Endothelial cell of umbilical vein (primary cell): ENCODE measurements at regions not wholly inside any gene's neighbourhood (a gene's known extent, or its start where the extent isn't known, plus 50 kb on each side); places are given as distances from the start of the nearest gene placed in this dataset.

ENCODE experiments used
- BruUV-seq: library from RNA; stranded (reverse); fragments of 400-500 nt; replicated peaks from 2 replicates; lab custom pipeline; 2021; lab: Mats Ljungman, UMichigan
- CTCF ChIA-PET: fragments of 300-600, 350-600 bp; sonication (Branson Sonifier 250); formaldehyde crosslinking; loops from one replicate; lab custom pipeline; 2021; ENCODE audit warnings: antibody characterized with exemption, inconsistent platforms; lab: Charles Lee
- POLR2A ChIA-PET: fragments of 300-600, 350-600 bp; sonication (Branson Sonifier 250); formaldehyde crosslinking; loops from one replicate; lab custom pipeline; 2021; ENCODE audit warnings: antibody characterized with exemption, inconsistent platforms; lab: Charles Lee
- DNase-seq: peaks from one replicate; pipeline ENCODE4 v3.0.0-alpha.2; 2011; ENCODE audit warnings: low read depth, low spot score
- FAIRE-seq: peaks from 2 replicates; lab custom pipeline; 2011; peaks lifted over from hg19 to GRCh38; lab: Jason Lieb, UNC
- H2AFZ ChIP-seq: 2 replicates; pipeline ENCODE4 v1.6.0; 2012; ENCODE audit warnings: low read depth, low read length, control low read depth, inconsistent platforms
- H3K27ac ChIP-seq: 2 replicates; pipeline ENCODE4 v1.5.1; 2011; ENCODE audit warnings: low read depth, mild to moderate bottlenecking, control low read depth, low read length, moderate library complexity; ENCODE audit not compliant: insufficient read depth
- H3K27me3 ChIP-seq, 2 experiments: 2 replicates each; pipeline versions ENCODE4 v1.6.0 to v1.6.1; 2011; ENCODE audit warnings: low read length in 2 of 2, mixed read lengths in 1 of 2; ENCODE audit not compliant: control insufficient read depth in 2 of 2, insufficient read depth in 2 of 2
- H3K36me3 ChIP-seq, 2 experiments: 2 replicates in 1 of 2; 3 replicates in 1 of 2; pipeline ENCODE4 v1.5.1; 2011; ENCODE audit warnings: low read length in 2 of 2, mild to moderate bottlenecking in 1 of 2, moderate library complexity in 1 of 2; ENCODE audit not compliant: control insufficient read depth in 2 of 2, insufficient read depth in 2 of 2; ENCODE audit errors: extremely low read depth in 1 of 2
- H3K4me1 ChIP-seq: 3 replicates; pipeline ENCODE4 v1.5.1; 2011; ENCODE audit warnings: mild to moderate bottlenecking, low read length; ENCODE audit not compliant: control insufficient read depth, insufficient read depth; ENCODE audit errors: extremely low read depth
- H3K4me2 ChIP-seq: 2 replicates; pipeline ENCODE4 v1.6.1; 2011; ENCODE audit warnings: low read length, control low read depth, mixed read lengths; ENCODE audit not compliant: insufficient read depth
- H3K4me3 ChIP-seq, 3 experiments: fragments of 200-600 bp in 1 of 3; sonication (generic), shearing (Covaris generic) in 1 of 3; replicated peaks in 1 of 3; 2 replicates each; pipeline ENCODE4 v1.5.1; 2011 to 2016; ENCODE audit warnings: control low read depth in 3 of 3, low read length in 3 of 3, mild to moderate bottlenecking in 2 of 3, inconsistent platforms in 1 of 3, low read depth in 1 of 3, moderate library complexity in 1 of 3; ENCODE audit not compliant: insufficient read depth in 1 of 3
- H3K79me2 ChIP-seq: 2 replicates; pipeline ENCODE4 v1.6.0; 2012; ENCODE audit warnings: low read length, inconsistent platforms; ENCODE audit not compliant: control insufficient read depth, insufficient read depth
- H3K9ac ChIP-seq: replicated peaks from 2 replicates; pipeline ENCODE3; 2011; ENCODE audit warnings: low read length, control low read depth; ENCODE audit not compliant: insufficient read depth; ENCODE audit errors: extremely low read depth
- H3K9me1 ChIP-seq: replicated peaks from 3 replicates; pipeline ENCODE4 v1.6.0; 2011; ENCODE audit warnings: mild to moderate bottlenecking, low read length; ENCODE audit not compliant: control insufficient read depth, insufficient read depth; ENCODE audit errors: extremely low read depth
- H3K9me3 ChIP-seq: replicated peaks from 2 replicates; pipeline ENCODE4 v1.5.1; 2012; ENCODE audit warnings: low read length, inconsistent platforms; ENCODE audit not compliant: control insufficient read depth, insufficient read depth
- H4K20me1 ChIP-seq: replicated peaks from 2 replicates; pipeline ENCODE3; 2011; ENCODE audit warnings: mild to moderate bottlenecking, low read length; ENCODE audit not compliant: control insufficient read depth, insufficient read depth; ENCODE audit errors: extremely low read depth
- CTCF ChIP-seq, 2 donors: IDR thresholded peaks; 1 replicate in 1 of 2; 2 replicates in 1 of 2; pipeline ENCODE4 v1.5.1; 2011; ENCODE audit warnings: low read length in 2 of 2, mild to moderate bottlenecking in 2 of 2, moderate library complexity in 2 of 2, control low read depth in 1 of 2, inconsistent platforms in 1 of 2, low read depth in 1 of 2; ENCODE audit not compliant: insufficient read depth in 1 of 2; ENCODE audit errors: extremely low read depth in 1 of 2
- EZH2 ChIP-seq: IDR thresholded peaks from 2 replicates; pipeline ENCODE4 v1.6.1; 2012; ENCODE audit warnings: borderline replicate concordance, low read depth, mild to moderate bottlenecking, moderate library complexity, low read length, inconsistent platforms; ENCODE audit not compliant: severe bottlenecking
- FOS ChIP-seq: IDR thresholded peaks from 2 replicates; pipeline ENCODE4 v1.6.1; 2011; ENCODE audit warnings: mild to moderate bottlenecking, low read length, moderate library complexity, borderline replicate concordance; ENCODE audit not compliant: insufficient read depth
- GATA2 ChIP-seq: IDR thresholded peaks from 2 replicates; pipeline ENCODE4 v1.7.0; 2011; ENCODE audit warnings: low read depth, mild to moderate bottlenecking, moderate library complexity, mixed read lengths, low read length; ENCODE audit not compliant: insufficient read length, insufficient read depth
- JUN ChIP-seq: IDR thresholded peaks from 2 replicates; pipeline ENCODE4 v1.6.1; 2011; ENCODE audit warnings: borderline replicate concordance, low read depth; ENCODE audit not compliant: insufficient read length, insufficient read depth
- MAX ChIP-seq: IDR thresholded peaks from 2 replicates; pipeline ENCODE4 v1.6.1; 2011; ENCODE audit not compliant: insufficient read depth, insufficient read length
- MYC ChIP-seq: IDR thresholded peaks from one replicate; pipeline ENCODE4 v1.6.1; 2011; ENCODE audit warnings: mild to moderate bottlenecking, low read depth, low read length
- POLR2A ChIP-seq: IDR thresholded peaks from 2 replicates; pipeline ENCODE4 v1.6.1; 2012; ENCODE audit warnings: low read depth, mild to moderate bottlenecking, control low read depth, low read length
- POLR2AphosphoS5 ChIP-seq: IDR thresholded peaks from 2 replicates; pipeline ENCODE4 v1.6.1; 2012; ENCODE audit warnings: low read depth, mild to moderate bottlenecking, control low read depth, low read length, moderate library complexity; ENCODE audit not compliant: insufficient read depth
- dilution Hi-C: fragments of 300-500 bp; cut with MboI; formaldehyde crosslinking; loops from one replicate; pipeline ENCODE4 v1.15.0; 2019; ENCODE audit warnings: low sequenced_read_pairs; ENCODE audit not compliant: extremely low pct_ligation_motif_present
- intact Hi-C: fragments of 100-400 bp; cut with micrococcal nuclease; formaldehyde crosslinking; loops from one replicate; pipeline ENCODE4 v1.10.0; 2022

GRCh38 chr6:149202100-149202499, 115.4 kb upstream of the TAB2 start:
- Histone ChIP-seq H4K20me1 (no peaks in the 10 kb centered on the region), H2AFZ (no peak overlapping the region), H3K79me2 (no peaks in the 10 kb centered on the region), H3K27me3 (no peaks in the 10 kb centered on the region), H3K4me3 (no peak overlapping the region), H3K9me3 (no peaks in the 10 kb centered on the region), H3K4me2 (no peak overlapping the region), H3K4me1 (no peaks in the 10 kb centered on the region), H3K27ac (no peak overlapping the region), H3K36me3 (no peaks in the 10 kb centered on the region), H3K9me1 (no peaks in the 10 kb centered on the region), H3K9ac (no peak overlapping the region)
- TF ChIP-seq CTCF (IDR thresholded peaks at IDR 0.05; ENCODE audit: extremely low read depth in 1 of 2, insufficient read depth in 1 of 2, low read depth in 1 of 2, low read length in 2 of 2) (no peak), JUN (no peak), FOS (no peak)
- no TSS peak for BruUV-seq
- CTCF ChIA-PET, result interaction anchor here (1.0 kb wide), 1 partner anchor 13 kb away, joined by 6 read pairs; no protein-coding TSS in a partner anchor
- no peak for DNase-seq
- dilution Hi-C loops, result no loop called here
- POLR2A ChIA-PET, result no interaction called here
- FAIRE-seq, result no peak
- intact Hi-C loops, result no loop called here

- intact Hi-C loops, result no loop called here
- TF ChIP-seq POLR2A, result no peak
- TF ChIP-seq MAX, result no peak
- no peak for TF ChIP-seq JUN
- no peak for TF ChIP-seq EZH2
- TF ChIP-seq GATA2, result no peak
- TF ChIP-seq FOS, result no peak
- no peak for TF ChIP-seq MYC
- TF ChIP-seq POLR2AphosphoS5, result no peak
- TF ChIP-seq CTCF (IDR thresholded peaks at IDR 0.05; ENCODE audit: extremely low read depth in 1 of 2, insufficient read depth in 1 of 2, low read depth in 1 of 2, low read length in 2 of 2), result no peak
- no peaks in the 10 kb centered on the region for H3K36me3 ChIP-seq
- no peak overlapping the region for H3K4me3 ChIP-seq
- H3K4me2 ChIP-seq, result no peak overlapping the region
- H3K27ac ChIP-seq, result no peak overlapping the region
- no peaks in the 10 kb centered on the region for H3K27me3 ChIP-seq
- no TSS peak for BruUV-seq
- H4K20me1 ChIP-seq, result no peaks in the 10 kb centered on the region
- FAIRE-seq (no peak), DNase-seq (no peak)
- H3K9me3 ChIP-seq, result no peaks in the 10 kb centered on the region
- H3K79me2 ChIP-seq, result no peaks in the 10 kb centered on the region
- no peaks in the 10 kb centered on the region for H3K4me1 ChIP-seq
- H3K9me1 ChIP-seq, result no peaks in the 10 kb centered on the region
- dilution Hi-C loops, result no loop called here
- no peak overlapping the region for H2AFZ ChIP-seq
- ChIA-PET POLR2A (no interaction called here), CTCF (no interaction called here)
- no peak overlapping the region for H3K9ac ChIP-seq
Measured at GRCh38 chr6:149202952-149203351, 114.6 kb upstream of the TAB2 start.
